ENCODE measurements at regions not wholly inside any gene's neighbourhood (a gene's known extent, or its start where the extent isn't known, plus 50 kb on each side); places are given as distances from the start of the nearest gene placed in this dataset.

- Histone ChIP-seq H3K4me3 (ENCODE audit: low read depth, low read length) (no peak overlapping the region), H3K9me3 (no peaks in the 10 kb centered on the region), H3K36me3 (no peaks in the 10 kb centered on the region), H3K27me3 (no peaks in the 10 kb centered on the region), H3K4me1 (no peaks in the 10 kb centered on the region)
- no peak for TF ChIP-seq CTCF (IDR thresholded peaks at IDR 0.05; ENCODE audit: low read depth, low read length)
- DNase-seq: no peak
Measured at GRCh38 chr6:2429460-2429859, 184.1 kb upstream of the GMDS start.

GRCh38 chr6:2429032-2429431 lies 183.6 kb upstream of the GMDS start:
- no peak overlapping the region for H3K4me3 ChIP-seq (ENCODE audit: low read depth, low read length)
- H3K27me3 ChIP-seq: no peaks in the 10 kb centered on the region
- DNase-seq: no peak
- H3K36me3 ChIP-seq: no peaks in the 10 kb centered on the region
- TF ChIP-seq CTCF (IDR thresholded peaks at IDR 0.05; ENCODE audit: low read depth, low read length): no peak
- H3K9me3 ChIP-seq: no peaks in the 10 kb centered on the region
- no peaks in the 10 kb centered on the region for H3K4me1 ChIP-seq

- Histone ChIP-seq H3K27me3 (no peaks in the 10 kb centered on the region), H3K4me3 (ENCODE audit: low read depth, low read length) (no peak overlapping the region), H3K4me1 (no peaks in the 10 kb centered on the region), H3K9me3 (no peaks in the 10 kb centered on the region), H3K36me3 (no peaks in the 10 kb centered on the region)
- no peak for DNase-seq
- TF ChIP-seq CTCF (IDR thresholded peaks at IDR 0.05; ENCODE audit: low read depth, low read length): no peak
Measured at GRCh38 chr6:2426561-2427340, 181.3 kb upstream of the GMDS start.

- DNase-seq: no peak
- Histone ChIP-seq H3K9me3 (no peaks in the 10 kb centered on the region), H3K27me3 (no peaks in the 10 kb centered on the region), H3K4me3 (ENCODE audit: low read depth, low read length) (no peak overlapping the region), H3K36me3 (no peaks in the 10 kb centered on the region), H3K4me1 (no peaks in the 10 kb centered on the region)
- no peak for TF ChIP-seq CTCF (IDR thresholded peaks at IDR 0.05; ENCODE audit: low read depth, low read length)
Measured at GRCh38 chr6:2416128-2416712, 170.8 kb upstream of the GMDS start.

GRCh38 chr6:2414885-2415547 lies 169.6 kb upstream of the GMDS start:
- Histone ChIP-seq H3K9me3 (no peaks in the 10 kb centered on the region), H3K4me1 (no peaks in the 10 kb centered on the region), H3K36me3 (no peaks in the 10 kb centered on the region), H3K27me3 (no peaks in the 10 kb centered on the region), H3K4me3 (ENCODE audit: low read depth, low read length) (no peak overlapping the region)
- TF ChIP-seq CTCF (IDR thresholded peaks at IDR 0.05; ENCODE audit: low read depth, low read length): no peak
- no peak for DNase-seq

- no peak for DNase-seq
- TF ChIP-seq CTCF (IDR thresholded peaks at IDR 0.05; ENCODE audit: low read depth, low read length): no peak
- no peaks in the 10 kb centered on the region for H3K27me3 ChIP-seq
- H3K4me3 ChIP-seq (ENCODE audit: low read depth, low read length): no peak overlapping the region
- H3K36me3 ChIP-seq: no peaks in the 10 kb centered on the region
- H3K9me3 ChIP-seq: no peaks in the 10 kb centered on the region
- H3K4me1 ChIP-seq: no peaks in the 10 kb centered on the region
Measured at GRCh38 chr6:2412731-2413130, 167.3 kb upstream of the GMDS start.
